ENCODE measurements at regions not wholly inside any gene's neighbourhood (a gene's known extent, or its start where the extent isn't known, plus 50 kb on each side); places are given as distances from the start of the nearest gene placed in this dataset.

DNA sequence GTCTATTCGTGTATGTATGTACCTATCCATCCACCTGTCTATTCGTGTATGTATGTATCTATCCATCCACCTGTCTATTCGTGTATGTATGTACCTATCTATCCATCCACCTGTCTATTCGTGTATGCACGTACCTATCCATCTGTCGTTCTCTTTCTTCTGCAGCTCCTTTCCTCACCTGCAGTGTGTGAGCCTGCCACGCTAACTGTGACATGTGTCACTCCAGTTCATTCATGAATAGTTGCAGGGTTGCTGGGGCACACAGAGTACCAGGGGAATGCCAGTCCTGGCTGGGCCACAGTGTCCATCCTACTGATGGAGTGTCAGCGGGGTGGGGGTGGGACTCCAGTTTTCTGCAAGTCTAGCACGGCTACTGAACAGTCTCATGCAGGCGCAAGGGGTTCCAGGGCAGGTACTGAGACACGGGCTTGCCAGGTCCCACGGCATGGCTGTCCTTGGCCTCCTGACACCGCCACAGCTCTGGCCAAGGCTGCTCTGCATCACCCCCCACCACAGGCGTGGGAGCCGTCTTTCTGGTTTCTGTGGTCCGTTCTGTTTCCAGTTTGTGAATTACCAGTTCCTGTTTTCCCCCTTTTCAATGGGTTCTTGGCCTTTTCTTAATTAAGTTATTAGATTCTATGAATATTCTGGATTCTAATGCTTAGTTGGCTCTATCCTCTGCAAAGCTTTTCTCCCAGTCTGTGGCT lies 88.8 kb upstream of the CLDN5 start:
- TF ChIP-seq, protein P1, sequence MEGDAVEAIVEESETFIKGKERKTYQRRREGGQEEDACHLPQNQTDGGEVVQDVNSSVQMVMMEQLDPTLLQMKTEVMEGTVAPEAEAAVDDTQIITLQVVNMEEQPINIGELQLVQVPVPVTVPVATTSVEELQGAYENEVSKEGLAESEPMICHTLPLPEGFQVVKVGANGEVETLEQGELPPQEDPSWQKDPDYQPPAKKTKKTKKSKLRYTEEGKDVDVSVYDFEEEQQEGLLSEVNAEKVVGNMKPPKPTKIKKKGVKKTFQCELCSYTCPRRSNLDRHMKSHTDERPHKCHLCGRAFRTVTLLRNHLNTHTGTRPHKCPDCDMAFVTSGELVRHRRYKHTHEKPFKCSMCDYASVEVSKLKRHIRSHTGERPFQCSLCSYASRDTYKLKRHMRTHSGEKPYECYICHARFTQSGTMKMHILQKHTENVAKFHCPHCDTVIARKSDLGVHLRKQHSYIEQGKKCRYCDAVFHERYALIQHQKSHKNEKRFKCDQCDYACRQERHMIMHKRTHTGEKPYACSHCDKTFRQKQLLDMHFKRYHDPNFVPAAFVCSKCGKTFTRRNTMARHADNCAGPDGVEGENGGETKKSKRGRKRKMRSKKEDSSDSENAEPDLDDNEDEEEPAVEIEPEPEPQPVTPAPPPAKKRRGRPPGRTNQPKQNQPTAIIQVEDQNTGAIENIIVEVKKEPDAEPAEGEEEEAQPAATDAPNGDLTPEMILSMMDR (IDR thresholded peaks at IDR 0.05; ENCODE audit: insufficient read depth, low read length, missing control alignments): no peak
- no peak for DNase-seq (ENCODE audit: low read depth, low spot score)
- ChIA-PET POLR2A (no interaction called here), CTCF (interaction anchor here (0.9 kb wide), 1 partner anchor 19 kb away, joined by 3 read pairs; no protein-coding TSS in a partner anchor)
- no peak overlapping the region for H3K4me3 ChIP-seq (ENCODE audit: low read depth, low read length)

DNA sequence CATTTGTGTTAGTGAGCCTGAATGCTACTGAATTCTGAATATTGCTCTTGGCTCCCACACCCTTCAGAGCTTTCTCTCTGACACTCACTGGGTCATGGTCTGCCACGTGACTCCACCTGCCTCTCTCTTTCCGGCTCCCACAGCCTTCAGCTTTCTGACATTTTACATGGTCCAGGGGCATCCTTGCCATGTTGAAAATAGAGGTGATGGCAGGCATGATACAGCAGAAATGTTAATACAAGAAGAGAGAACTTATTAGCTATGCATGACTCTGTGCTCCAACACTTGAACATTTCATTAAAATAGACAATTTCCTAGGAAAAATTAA lies 90.3 kb upstream of the CLDN5 start:
- CTCF ChIA-PET: no interaction called here
- TF ChIP-seq, protein P1 (IDR thresholded peaks at IDR 0.05; ENCODE audit: insufficient read depth, low read length, missing control alignments): no peak
- DNase-seq (ENCODE audit: low read depth, low spot score): no peak
- POLR2A ChIA-PET: no interaction called here
- H3K4me3 ChIP-seq (ENCODE audit: low read depth, low read length): no peak overlapping the region

DNA sequence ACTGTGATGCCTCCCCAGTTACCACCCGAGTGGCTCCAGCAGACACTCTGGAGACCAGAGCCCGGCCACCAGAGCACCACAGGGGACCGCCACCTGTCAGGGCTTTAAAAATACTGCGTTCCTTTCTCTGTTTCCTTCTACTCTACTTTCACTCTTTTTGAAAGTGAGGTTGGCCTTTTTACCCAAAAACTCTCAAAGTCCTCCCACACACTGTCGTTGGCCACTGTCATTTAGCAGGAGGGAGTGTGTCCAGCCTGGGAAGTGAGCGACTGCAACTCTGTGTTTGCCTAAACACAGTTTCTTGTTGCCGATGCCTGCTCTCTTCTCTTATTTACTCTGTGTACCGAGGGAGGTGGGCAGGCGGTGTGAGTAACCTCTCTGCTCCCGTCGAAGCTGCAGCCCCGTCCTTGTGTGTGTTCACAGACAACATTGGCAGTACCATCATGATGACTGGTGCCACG lies 90.8 kb upstream of the CLDN5 start:
- POLR2A ChIA-PET: no interaction called here

DNA sequence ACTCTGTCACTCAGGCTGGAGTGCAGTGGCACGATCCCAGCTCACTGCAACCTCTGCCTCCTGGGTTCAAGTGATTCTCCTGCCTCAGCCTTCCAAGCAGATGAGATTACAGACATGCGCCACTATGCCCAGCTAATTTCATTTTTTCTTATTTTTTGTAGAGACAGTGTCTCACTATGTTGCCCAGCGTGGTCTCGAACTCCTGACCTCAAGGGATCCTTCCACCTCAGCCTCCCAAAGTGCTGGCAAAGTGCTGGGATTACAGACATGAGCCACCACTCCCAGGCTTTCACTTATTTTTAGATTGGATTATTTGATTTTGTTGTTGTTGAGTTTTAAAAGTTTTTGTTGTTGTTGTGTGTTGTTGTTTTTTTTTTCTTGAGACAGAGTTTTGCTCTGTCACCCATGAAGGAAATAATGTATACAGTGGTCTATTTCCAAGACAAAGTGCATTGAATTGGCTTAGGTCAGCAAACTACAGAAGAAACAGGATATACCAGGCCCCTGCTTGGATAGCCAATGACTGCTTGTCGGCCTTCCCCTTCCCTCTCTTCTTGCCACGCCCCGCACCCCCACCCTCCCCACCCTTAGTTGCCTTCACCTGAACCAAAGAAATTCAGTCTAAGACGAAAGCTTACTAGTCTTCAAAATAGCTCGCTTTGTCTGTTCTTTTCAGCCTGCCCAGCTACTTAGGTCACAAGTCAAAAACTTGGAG lies 91.8 kb upstream of the CLDN5 start:
- TF ChIP-seq, protein P1 (IDR thresholded peaks at IDR 0.05; ENCODE audit: insufficient read depth, low read length, missing control alignments): no peak
- no peak for DNase-seq (ENCODE audit: low read depth, low spot score)
- ChIA-PET POLR2A (no interaction called here), CTCF (interaction anchor here (0.6 kb wide), 1 partner anchor 194 kb away, joined by 3 read pairs; no protein-coding TSS in a partner anchor)
- H3K4me3 ChIP-seq (ENCODE audit: low read depth, low read length): no peak overlapping the region

More for the DNA sequence above, 90.8 kb upstream of the CLDN5 start:
- DNase-seq (ENCODE audit: low read depth, low spot score): no peak
- TF ChIP-seq, protein P1 (IDR thresholded peaks at IDR 0.05; ENCODE audit: insufficient read depth, low read length, missing control alignments): no peak
- CTCF ChIA-PET: no interaction called here
- H3K4me3 ChIP-seq (ENCODE audit: low read depth, low read length): no peak overlapping the region

DNA sequence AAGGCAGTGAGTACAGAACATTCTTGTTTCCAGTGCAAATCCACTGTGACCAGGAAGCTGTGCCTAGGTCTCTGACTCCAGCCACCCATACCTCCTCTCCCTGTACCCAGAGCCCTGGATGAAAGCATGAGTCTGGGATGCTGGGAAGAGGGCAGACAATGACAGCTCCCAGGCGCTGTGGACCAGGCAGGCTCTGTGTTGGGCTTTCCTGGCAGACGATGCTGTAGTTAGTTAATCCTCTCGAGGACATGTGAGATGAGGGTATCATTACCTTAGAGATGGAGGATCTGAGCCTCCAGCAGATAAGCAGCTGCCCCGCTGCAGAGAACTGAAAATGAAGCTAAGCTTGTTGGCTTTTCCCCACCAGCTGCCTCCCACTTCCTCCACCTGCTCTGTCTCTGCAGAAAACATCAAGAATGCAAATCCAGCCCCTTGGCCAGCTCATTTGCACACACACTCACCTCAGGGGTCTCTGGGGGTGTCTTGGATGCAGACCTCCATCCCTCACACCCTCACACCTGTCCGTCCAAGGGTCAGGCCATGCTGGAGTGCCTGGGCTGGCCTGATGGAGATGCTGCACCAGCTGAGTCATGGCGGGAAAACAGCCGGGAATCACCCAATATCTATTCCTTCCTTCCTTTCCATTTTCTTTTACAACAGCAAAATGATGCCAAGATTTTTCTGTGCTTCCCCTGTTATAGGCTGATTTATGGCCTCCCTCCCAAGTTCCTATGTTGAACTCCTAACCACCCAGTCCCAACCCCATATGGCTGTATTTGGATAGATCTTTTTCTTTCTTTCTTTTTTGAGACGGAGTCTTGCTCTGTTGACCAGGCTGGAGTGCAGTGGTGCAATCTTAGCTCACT lies 94.9 kb upstream of the SEPTIN5 start:
- ChIA-PET CTCF (interaction anchor here (0.7 to 4.9 kb wide), 3 partner anchors 11 to 123 kb away, joined by 4 to 22 read pairs (median 5); no protein-coding TSS in a partner anchor), POLR2A (no interaction called here)
- TF ChIP-seq, protein P1 (IDR thresholded peaks at IDR 0.05; ENCODE audit: insufficient read depth, low read length, missing control alignments): no peak
- H3K4me3 ChIP-seq (ENCODE audit: low read depth, low read length): no peak overlapping the region
- DNase-seq (ENCODE audit: low read depth, low spot score): no peak
